SK-N-SH (cell line): ENCODE measurements at regions not wholly inside any gene's neighbourhood (a gene's known extent, or its start where the extent isn't known, plus 50 kb on each side); places are given as distances from the start of the nearest gene placed in this dataset.

Experiments
- CTCF ChIA-PET: fragments of 300-600, 350-600 bp; formaldehyde crosslinking; extraction: SDS; loops from one replicate; lab custom pipeline; 2021; lab: Yijun Ruan, JAX
- POLR2A ChIA-PET: fragments of 350-600 bp; sonication (Branson Sonifier 250); formaldehyde crosslinking; extraction: SDS; loops from one replicate; lab custom pipeline; 2020; ENCODE audit warnings: antibody characterized with exemption, inconsistent platforms; lab: Yijun Ruan, JAX
- DNase-seq: peaks from one replicate; pipeline ENCODE4 v3.0.0; 2012
- H2AFZ ChIP-seq: fragments of 200-600 bp; sonication (generic); 2 replicates; pipeline ENCODE4 v1.8.1; 2016; ENCODE audit warnings: antibody characterized with exemption, mild to moderate bottlenecking, low read depth
- H3F3A ChIP-seq: fragments of 200-600 bp; sonication (generic); replicated peaks from 2 replicates; pipeline ENCODE3; 2016; ENCODE audit warnings: antibody characterized with exemption, mild to moderate bottlenecking; ENCODE audit not compliant: insufficient read depth
- H3K27ac ChIP-seq, 2 experiments: fragments of 200-500 bp in 1 of 2; fragments of 200-600 bp in 1 of 2; sonication (Bioruptor generic) in 1 of 2; sonication (generic), shearing (Covaris generic) in 1 of 2; 2 replicates each; pipeline versions ENCODE4 v1.5.1 to v1.6.1; 2014 to 2016; ENCODE audit warnings: low read depth in 2 of 2, inconsistent platforms in 1 of 2, low read length in 1 of 2, mild to moderate bottlenecking in 1 of 2, mixed read lengths in 1 of 2
- H3K27me3 ChIP-seq: fragments of 200-600 bp; sonication (generic), shearing (Covaris generic); 2 replicates; pipeline ENCODE4 v1.6.1; 2016; ENCODE audit warnings: mixed run types; ENCODE audit not compliant: insufficient read depth
- H3K36me3 ChIP-seq, 2 experiments: fragments of 200-500 bp in 1 of 2; fragments of 200-600 bp in 1 of 2; sonication (Bioruptor generic) in 1 of 2; sonication (generic) in 1 of 2; replicated peaks in 1 of 2; 2 replicates each; pipeline versions ENCODE3 to v1.5.1; 2014 to 2016; ENCODE audit warnings: low read length in 1 of 2, mild to moderate bottlenecking in 1 of 2; ENCODE audit not compliant: insufficient read depth in 2 of 2, control insufficient read depth in 1 of 2
- H3K4me1 ChIP-seq, 2 experiments: fragments of 200-500 bp in 1 of 2; fragments of 200-600 bp in 1 of 2; sonication (Bioruptor generic) in 1 of 2; sonication (generic), shearing (Covaris generic) in 1 of 2; 2 replicates each; pipeline versions ENCODE4 v1.5.1 to v1.6.1; 2014 to 2016; ENCODE audit warnings: low read depth in 1 of 2, low read length in 1 of 2, mixed run types in 1 of 2; ENCODE audit not compliant: insufficient read depth in 2 of 2, control insufficient read depth in 1 of 2
- H3K4me2 ChIP-seq: fragments of 200-600 bp; sonication (generic), shearing (Covaris generic); 2 replicates; pipeline ENCODE4 v1.6.1; 2017; ENCODE audit warnings: mixed run types
- H3K4me3 ChIP-seq, 2 experiments: fragments of 200-500 bp in 1 of 2; fragments of 200-600 bp in 1 of 2; sonication (Bioruptor generic) in 1 of 2; sonication (generic), shearing (Covaris generic) in 1 of 2; 2 replicates each; pipeline versions ENCODE4 v1.5.1 to v1.8.1; 2014 to 2016; ENCODE audit warnings: low read depth in 2 of 2, inconsistent platforms in 1 of 2, low read length in 1 of 2, mild to moderate bottlenecking in 1 of 2, mixed read lengths in 1 of 2, moderate library complexity in 1 of 2
- H3K79me2 ChIP-seq: fragments of 200-600 bp; sonication (generic); 2 replicates; pipeline ENCODE4 v1.8.1; 2017; ENCODE audit warnings: mild to moderate bottlenecking; ENCODE audit not compliant: insufficient read depth
- H3K9ac ChIP-seq: fragments of 200-600 bp; sonication (generic); 2 replicates; pipeline ENCODE4 v1.6.1; 2017; ENCODE audit warnings: mixed run types
- H3K9me2 ChIP-seq: fragments of 200-600 bp; sonication (generic); 2 replicates; pipeline ENCODE4 v1.6.1; 2017; ENCODE audit warnings: mixed run types
- H3K9me3 ChIP-seq: fragments of 200-600 bp; sonication (generic); 2 replicates; pipeline ENCODE4 v1.6.1; 2017; ENCODE audit warnings: mixed run types, mild to moderate bottlenecking, moderate library complexity
- H4K20me1 ChIP-seq: fragments of 200-600 bp; sonication (generic); 2 replicates; pipeline ENCODE4 v1.6.1; 2017; ENCODE audit warnings: mild to moderate bottlenecking, mixed run types; ENCODE audit not compliant: insufficient read depth
- CHD2 ChIP-seq: fragments of 150-350 bp; IDR thresholded peaks from 2 replicates; pipeline ENCODE4 v1.6.1; 2018; ENCODE audit warnings: low read length; ENCODE audit not compliant: partially characterized antibody
- ELF1 ChIP-seq: IDR thresholded peaks from 2 replicates; pipeline ENCODE4 v1.4.0; 2012
- EP300 ChIP-seq, 2 experiments: IDR thresholded peaks; 2 replicates each; pipeline versions ENCODE4 v1.4.0 to v1.6.1; 2012; ENCODE audit warnings: borderline replicate concordance in 1 of 2, low read depth in 1 of 2, low read length in 1 of 2
- EZH2phosphoT487 ChIP-seq: fragments of 200-600 bp; sonication (generic); IDR thresholded peaks from 2 replicates; pipeline ENCODE4 v1.6.1; 2017; ENCODE audit warnings: low read depth, mixed run types, mild to moderate bottlenecking, antibody characterized with exemption, moderate library complexity, borderline replicate concordance
- FOSL2 ChIP-seq: IDR thresholded peaks from 2 replicates; pipeline ENCODE4 v1.4.0; 2012; ENCODE audit warnings: low read depth, mild to moderate bottlenecking, moderate library complexity, borderline replicate concordance
- FOXJ3 ChIP-seq: sonication (generic); formaldehyde crosslinking; IDR thresholded peaks from 2 replicates; pipeline ENCODE4 v1.5.1; 2020; ENCODE audit warnings: mild to moderate bottlenecking, missing genetic modification reagents
- FOXM1 ChIP-seq: IDR thresholded peaks from 2 replicates; pipeline ENCODE4 v1.4.0; 2012; ENCODE audit warnings: low read depth, mild to moderate bottlenecking
- GATA2 ChIP-seq: sonication (generic); formaldehyde crosslinking; IDR thresholded peaks from 2 replicates; pipeline ENCODE4 v1.5.0; 2020; ENCODE audit warnings: mild to moderate bottlenecking, missing genetic modification reagents
- MEF2A ChIP-seq: IDR thresholded peaks from 2 replicates; pipeline ENCODE4 v1.4.0; 2012; ENCODE audit warnings: low read depth, borderline replicate concordance
- NFIC ChIP-seq: IDR thresholded peaks from 2 replicates; pipeline ENCODE4 v1.4.0; 2012; ENCODE audit warnings: borderline replicate concordance
- NRF1 ChIP-seq: IDR thresholded peaks from 2 replicates; pipeline ENCODE4 v1.6.1; 2012; ENCODE audit warnings: low read depth, mild to moderate bottlenecking, low read length
- RXRA ChIP-seq: IDR thresholded peaks from 2 replicates; pipeline ENCODE4 v1.4.0; 2012; ENCODE audit warnings: low read depth, mild to moderate bottlenecking, borderline replicate concordance
- TCF12 ChIP-seq: IDR thresholded peaks from 2 replicates; pipeline ENCODE4 v1.4.0; 2012
- TEAD4 ChIP-seq: IDR thresholded peaks from 2 replicates; pipeline ENCODE4 v1.4.0; 2012; ENCODE audit warnings: mild to moderate bottlenecking, borderline replicate concordance; ENCODE audit not compliant: insufficient read depth
- YY1 ChIP-seq: IDR thresholded peaks from 2 replicates; pipeline ENCODE4 v1.4.0; 2012; ENCODE audit warnings: low read depth, mild to moderate bottlenecking
- TF ChIP-seq, protein P1 (sequence below): IDR thresholded peaks from 2 replicates; pipeline ENCODE4 v1.4.0; 2012; ENCODE audit warnings: low read depth
- TF ChIP-seq, protein P2 (sequence below): IDR thresholded peaks from 2 replicates; pipeline ENCODE4; 2012
- TF ChIP-seq, protein P3 (sequence below): fragments of 150-350 bp; IDR thresholded peaks from 2 replicates; pipeline ENCODE4 v1.6.1; 2016; ENCODE audit warnings: mild to moderate bottlenecking, low read depth, low read length
- TF ChIP-seq, protein P4 (sequence below): fragments of 200-600 bp; sonication (generic); IDR thresholded peaks from 2 replicates; pipeline ENCODE4 v1.6.1; 2017; ENCODE audit warnings: antibody characterized with exemption, mild to moderate bottlenecking, moderate library complexity
- TF ChIP-seq, protein P5 (sequence below): IDR thresholded peaks from 2 replicates; pipeline ENCODE4 v1.4.0; 2012; ENCODE audit warnings: low read depth, borderline replicate concordance
- TF ChIP-seq, protein P6 (sequence below): IDR thresholded peaks from 2 replicates; pipeline ENCODE4 v1.4.0; 2012; ENCODE audit warnings: low read depth, borderline replicate concordance

DNA sequence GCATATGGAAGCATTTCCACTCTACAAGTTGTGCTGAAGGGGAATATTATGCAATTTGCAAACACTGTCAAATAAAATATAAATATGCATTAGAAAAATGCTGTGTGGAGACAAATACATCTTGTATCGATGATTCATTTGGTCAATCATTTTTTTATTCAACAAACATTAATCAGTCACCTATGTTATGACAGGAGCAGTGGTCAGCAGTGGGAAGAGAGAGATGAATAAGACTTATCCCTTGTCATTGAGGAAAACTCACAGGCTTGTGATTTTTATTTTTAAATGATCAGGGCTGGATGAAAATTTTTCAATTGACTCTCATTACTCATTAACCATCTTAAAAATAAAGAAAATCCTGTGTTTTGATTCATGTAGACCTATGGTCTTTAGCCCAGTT is 574.1 kb downstream of the ACTL7B start (continued):
- TF ChIP-seq, protein P1, sequence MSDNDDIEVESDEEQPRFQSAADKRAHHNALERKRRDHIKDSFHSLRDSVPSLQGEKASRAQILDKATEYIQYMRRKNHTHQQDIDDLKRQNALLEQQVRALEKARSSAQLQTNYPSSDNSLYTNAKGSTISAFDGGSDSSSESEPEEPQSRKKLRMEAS: no peak
- TF ChIP-seq, protein P2, sequence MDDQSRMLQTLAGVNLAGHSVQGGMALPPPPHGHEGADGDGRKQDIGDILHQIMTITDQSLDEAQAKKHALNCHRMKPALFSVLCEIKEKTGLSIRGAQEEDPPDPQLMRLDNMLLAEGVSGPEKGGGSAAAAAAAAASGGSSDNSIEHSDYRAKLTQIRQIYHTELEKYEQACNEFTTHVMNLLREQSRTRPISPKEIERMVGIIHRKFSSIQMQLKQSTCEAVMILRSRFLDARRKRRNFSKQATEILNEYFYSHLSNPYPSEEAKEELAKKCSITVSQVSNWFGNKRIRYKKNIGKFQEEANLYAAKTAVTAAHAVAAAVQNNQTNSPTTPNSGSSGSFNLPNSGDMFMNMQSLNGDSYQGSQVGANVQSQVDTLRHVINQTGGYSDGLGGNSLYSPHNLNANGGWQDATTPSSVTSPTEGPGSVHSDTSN: no peak
- TF ChIP-seq YY1 (no peak), MEF2A (no peak)
- TF ChIP-seq, protein P3, sequence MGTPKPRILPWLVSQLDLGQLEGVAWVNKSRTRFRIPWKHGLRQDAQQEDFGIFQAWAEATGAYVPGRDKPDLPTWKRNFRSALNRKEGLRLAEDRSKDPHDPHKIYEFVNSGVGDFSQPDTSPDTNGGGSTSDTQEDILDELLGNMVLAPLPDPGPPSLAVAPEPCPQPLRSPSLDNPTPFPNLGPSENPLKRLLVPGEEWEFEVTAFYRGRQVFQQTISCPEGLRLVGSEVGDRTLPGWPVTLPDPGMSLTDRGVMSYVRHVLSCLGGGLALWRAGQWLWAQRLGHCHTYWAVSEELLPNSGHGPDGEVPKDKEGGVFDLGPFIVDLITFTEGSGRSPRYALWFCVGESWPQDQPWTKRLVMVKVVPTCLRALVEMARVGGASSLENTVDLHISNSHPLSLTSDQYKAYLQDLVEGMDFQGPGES: no peak
- TF ChIP-seq, all 33 proteins: peak for 0

DNA sequence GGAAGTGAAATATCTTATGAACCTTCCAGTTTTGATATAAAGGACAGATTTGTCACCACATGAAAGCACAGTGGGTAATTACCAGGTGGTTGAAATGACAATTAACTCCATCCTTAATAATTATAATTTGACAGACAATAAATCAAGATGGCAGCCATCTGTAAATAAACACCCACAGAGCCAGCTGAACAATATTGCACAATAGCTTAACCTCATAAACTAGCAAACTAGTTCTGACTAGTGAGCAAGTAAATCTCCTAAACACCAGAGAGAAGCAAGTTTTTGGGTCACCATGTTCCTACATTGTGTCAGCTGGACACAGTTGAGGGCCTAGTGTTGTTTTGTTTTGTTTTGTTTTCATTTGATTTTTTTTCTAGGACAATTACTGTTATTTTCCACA is 577.4 kb downstream of the ACTL7B start:
- no peaks in the 10 kb centered on the region for H3K27me3 ChIP-seq
- H4K20me1 ChIP-seq: no peaks in the 10 kb centered on the region
- no peak overlapping the region for H2AFZ ChIP-seq
- H3K36me3 ChIP-seq: no peaks in the 10 kb centered on the region
- no peak overlapping the region for H3K4me3 ChIP-seq
- no peaks in the 10 kb centered on the region for H3K79me2 ChIP-seq
- ChIA-PET POLR2A (no interaction called here), CTCF (no interaction called here)
- no peaks in the 10 kb centered on the region for H3F3A ChIP-seq
- H3K9ac ChIP-seq: no peak overlapping the region
- no peak for DNase-seq
- no peak overlapping the region for H3K27ac ChIP-seq
- no peaks in the 10 kb centered on the region for H3K4me1 ChIP-seq
- H3K4me2 ChIP-seq: no peak overlapping the region
- TF ChIP-seq, protein P4, sequence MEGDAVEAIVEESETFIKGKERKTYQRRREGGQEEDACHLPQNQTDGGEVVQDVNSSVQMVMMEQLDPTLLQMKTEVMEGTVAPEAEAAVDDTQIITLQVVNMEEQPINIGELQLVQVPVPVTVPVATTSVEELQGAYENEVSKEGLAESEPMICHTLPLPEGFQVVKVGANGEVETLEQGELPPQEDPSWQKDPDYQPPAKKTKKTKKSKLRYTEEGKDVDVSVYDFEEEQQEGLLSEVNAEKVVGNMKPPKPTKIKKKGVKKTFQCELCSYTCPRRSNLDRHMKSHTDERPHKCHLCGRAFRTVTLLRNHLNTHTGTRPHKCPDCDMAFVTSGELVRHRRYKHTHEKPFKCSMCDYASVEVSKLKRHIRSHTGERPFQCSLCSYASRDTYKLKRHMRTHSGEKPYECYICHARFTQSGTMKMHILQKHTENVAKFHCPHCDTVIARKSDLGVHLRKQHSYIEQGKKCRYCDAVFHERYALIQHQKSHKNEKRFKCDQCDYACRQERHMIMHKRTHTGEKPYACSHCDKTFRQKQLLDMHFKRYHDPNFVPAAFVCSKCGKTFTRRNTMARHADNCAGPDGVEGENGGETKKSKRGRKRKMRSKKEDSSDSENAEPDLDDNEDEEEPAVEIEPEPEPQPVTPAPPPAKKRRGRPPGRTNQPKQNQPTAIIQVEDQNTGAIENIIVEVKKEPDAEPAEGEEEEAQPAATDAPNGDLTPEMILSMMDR: no peak
- TF ChIP-seq FOSL2: no peak
- no peak for TF ChIP-seq NFIC
- TF ChIP-seq CHD2: no peak
- no peak for TF ChIP-seq FOXJ3 (CRISPR knock-in tag)
- no peak for TF ChIP-seq ELF1
- no peak for TF ChIP-seq GATA2
- no peak for TF ChIP-seq EZH2phosphoT487
- no peak for TF ChIP-seq EP300 (IDR thresholded peaks at IDR 0.05; ENCODE audit: borderline replicate concordance in 1 of 2, low read depth in 1 of 2, low read length in 1 of 2)
- TF ChIP-seq, protein P5, sequence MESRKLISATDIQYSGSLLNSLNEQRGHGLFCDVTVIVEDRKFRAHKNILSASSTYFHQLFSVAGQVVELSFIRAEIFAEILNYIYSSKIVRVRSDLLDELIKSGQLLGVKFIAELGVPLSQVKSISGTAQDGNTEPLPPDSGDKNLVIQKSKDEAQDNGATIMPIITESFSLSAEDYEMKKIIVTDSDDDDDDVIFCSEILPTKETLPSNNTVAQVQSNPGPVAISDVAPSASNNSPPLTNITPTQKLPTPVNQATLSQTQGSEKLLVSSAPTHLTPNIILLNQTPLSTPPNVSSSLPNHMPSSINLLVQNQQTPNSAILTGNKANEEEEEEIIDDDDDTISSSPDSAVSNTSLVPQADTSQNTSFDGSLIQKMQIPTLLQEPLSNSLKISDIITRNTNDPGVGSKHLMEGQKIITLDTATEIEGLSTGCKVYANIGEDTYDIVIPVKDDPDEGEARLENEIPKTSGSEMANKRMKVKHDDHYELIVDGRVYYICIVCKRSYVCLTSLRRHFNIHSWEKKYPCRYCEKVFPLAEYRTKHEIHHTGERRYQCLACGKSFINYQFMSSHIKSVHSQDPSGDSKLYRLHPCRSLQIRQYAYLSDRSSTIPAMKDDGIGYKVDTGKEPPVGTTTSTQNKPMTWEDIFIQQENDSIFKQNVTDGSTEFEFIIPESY: no peak
- TF ChIP-seq FOXM1: no peak
- no peak for TF ChIP-seq NRF1
- TF ChIP-seq TEAD4: no peak
- no peak for TF ChIP-seq RXRA
- TF ChIP-seq, protein P6, sequence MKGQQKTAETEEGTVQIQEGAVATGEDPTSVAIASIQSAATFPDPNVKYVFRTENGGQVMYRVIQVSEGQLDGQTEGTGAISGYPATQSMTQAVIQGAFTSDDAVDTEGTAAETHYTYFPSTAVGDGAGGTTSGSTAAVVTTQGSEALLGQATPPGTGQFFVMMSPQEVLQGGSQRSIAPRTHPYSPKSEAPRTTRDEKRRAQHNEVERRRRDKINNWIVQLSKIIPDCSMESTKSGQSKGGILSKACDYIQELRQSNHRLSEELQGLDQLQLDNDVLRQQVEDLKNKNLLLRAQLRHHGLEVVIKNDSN: no peak
- no peak for TF ChIP-seq TCF12
- no peaks in the 10 kb centered on the region for H3K9me3 ChIP-seq
- no peaks in the 10 kb centered on the region for H3K9me2 ChIP-seq
